Mucosa of rectum (tissue), 2 donors: ENCODE measurements at regions not wholly inside any gene's neighbourhood (a gene's known extent, or its start where the extent isn't known, plus 50 kb on each side); places are given as distances from the start of the nearest gene placed in this dataset.
A peak's percentile ranks its signal among the peaks of the same experiment; 100 is the strongest.

Source experiments
- H3K27ac ChIP-seq, 2 donors: one replicate each; pipeline ENCODE4 v1.7.0; 2013; ENCODE audit warnings: inconsistent platforms in 2 of 2, low read depth in 2 of 2, low read length in 2 of 2
- H3K27me3 ChIP-seq, 2 donors: one replicate each; pipeline ENCODE4 v1.7.0; 2013; ENCODE audit warnings: low read length in 2 of 2; ENCODE audit not compliant: control insufficient read depth in 2 of 2, insufficient read depth in 2 of 2
- H3K36me3 ChIP-seq, 2 donors: one replicate each; pipeline ENCODE4 v1.7.0; 2013; ENCODE audit warnings: low read length in 2 of 2; ENCODE audit not compliant: control insufficient read depth in 2 of 2, insufficient read depth in 2 of 2
- H3K4me1 ChIP-seq, 2 donors: one replicate each; pipeline ENCODE4 v1.7.0; 2013; ENCODE audit warnings: low read length in 2 of 2, mild to moderate bottlenecking in 1 of 2; ENCODE audit not compliant: control insufficient read depth in 2 of 2, insufficient read depth in 2 of 2
- H3K4me3 ChIP-seq, 2 donors: one replicate each; pipeline ENCODE4 v1.7.0; 2013; ENCODE audit warnings: low read length in 2 of 2
- H3K9ac ChIP-seq, 2 donors: one replicate each; pipeline ENCODE4 v1.7.0; 2013; ENCODE audit warnings: low read length in 2 of 2, low read depth in 1 of 2, mild to moderate bottlenecking in 1 of 2
- H3K9me3 ChIP-seq, 2 donors: one replicate each; pipeline ENCODE4 v1.7.0; 2013; ENCODE audit warnings: low read length in 2 of 2; ENCODE audit not compliant: control insufficient read depth in 2 of 2
- donor health status: healthy.
- donor health status: Normal muscosa, but diverticular disease.

- Histone ChIP-seq H3K36me3 (no peaks in the 10 kb centered on the region), H3K4me1 (peaks cover 0 to 10% of the 10 kb centered on the region in 2 donors), H3K27me3 (no peaks in the 10 kb centered on the region), H3K4me3 (no peak overlapping the region), H3K27ac (no peak overlapping the region), H3K9me3 (no peaks in the 10 kb centered on the region), H3K9ac (no peak overlapping the region)
Observed at GRCh38 chr7:46714904-46715303, 793.8 kb upstream of the IGFBP3 start.

GRCh38 chr7:46713868-46714596 is 793.0 kb upstream of the IGFBP3 start:
- Histone ChIP-seq H3K9me3 (no peaks in the 10 kb centered on the region), H3K9ac (no peak overlapping the region), H3K27ac (peak overlapping the region; percentile 25 to 66), H3K4me3 (no peak overlapping the region), H3K36me3 (no peaks in the 10 kb centered on the region), H3K4me1 (peaks cover 0 to 10% of the 10 kb centered on the region in 2 donors), H3K27me3 (no peaks in the 10 kb centered on the region)

- H3K36me3 ChIP-seq: no peaks in the 10 kb centered on the region
- no peaks in the 10 kb centered on the region for H3K9me3 ChIP-seq
- H3K9ac ChIP-seq: no peak overlapping the region
- no peaks in the 10 kb centered on the region for H3K27me3 ChIP-seq
- peaks cover 0 to 10% of the 10 kb centered on the region in 2 donors for H3K4me1 ChIP-seq
- no peak overlapping the region for H3K4me3 ChIP-seq
- no peak overlapping the region for H3K27ac ChIP-seq
Observed at GRCh38 chr7:46710927-46711326, 789.9 kb upstream of the IGFBP3 start.

- no peak overlapping the region for H3K27ac ChIP-seq
- no peaks in the 10 kb centered on the region for H3K27me3 ChIP-seq
- H3K4me1 ChIP-seq: no peaks in the 10 kb centered on the region
- H3K36me3 ChIP-seq: no peaks in the 10 kb centered on the region
- H3K9me3 ChIP-seq: no peaks in the 10 kb centered on the region
- H3K4me3 ChIP-seq: no peak overlapping the region
- no peak overlapping the region for H3K9ac ChIP-seq
Observed at GRCh38 chr7:46707973-46708372, 786.9 kb upstream of the IGFBP3 start.

- no peaks in the 10 kb centered on the region for H3K9me3 ChIP-seq
- no peak overlapping the region for H3K27ac ChIP-seq
- H3K27me3 ChIP-seq: no peaks in the 10 kb centered on the region
- no peak overlapping the region for H3K4me3 ChIP-seq
- no peaks in the 10 kb centered on the region for H3K36me3 ChIP-seq
- no peak overlapping the region for H3K9ac ChIP-seq
- no peaks in the 10 kb centered on the region for H3K4me1 ChIP-seq
Observed at GRCh38 chr7:46705386-46706255, 784.5 kb upstream of the IGFBP3 start.

- Histone ChIP-seq H3K9me3 (no peaks in the 10 kb centered on the region), H3K27ac (no peak overlapping the region), H3K27me3 (no peaks in the 10 kb centered on the region), H3K4me1 (no peaks in the 10 kb centered on the region), H3K36me3 (no peaks in the 10 kb centered on the region), H3K9ac (no peak overlapping the region), H3K4me3 (no peak overlapping the region)
Observed at GRCh38 chr7:46696741-46697140, 775.7 kb upstream of the IGFBP3 start.

- Histone ChIP-seq H3K36me3 (no peaks in the 10 kb centered on the region), H3K27ac (no peak overlapping the region), H3K4me1 (no peaks in the 10 kb centered on the region), H3K4me3 (no peak overlapping the region), H3K27me3 (no peaks in the 10 kb centered on the region), H3K9ac (no peak overlapping the region), H3K9me3 (no peaks in the 10 kb centered on the region)
Observed at GRCh38 chr7:46695051-46695708, 774.1 kb upstream of the IGFBP3 start.

GRCh38 chr7:46694058-46694457 is 773.0 kb upstream of the IGFBP3 start:
- no peaks in the 10 kb centered on the region for H3K36me3 ChIP-seq
- H3K27ac ChIP-seq: no peak overlapping the region
- H3K9me3 ChIP-seq: no peaks in the 10 kb centered on the region
- no peak overlapping the region for H3K4me3 ChIP-seq
- H3K27me3 ChIP-seq: no peaks in the 10 kb centered on the region
- H3K4me1 ChIP-seq: no peaks in the 10 kb centered on the region
- no peak overlapping the region for H3K9ac ChIP-seq

- Histone ChIP-seq H3K9ac (no peak overlapping the region), H3K27me3 (no peaks in the 10 kb centered on the region), H3K9me3 (no peaks in the 10 kb centered on the region), H3K4me1 (no peaks in the 10 kb centered on the region), H3K36me3 (no peaks in the 10 kb centered on the region), H3K4me3 (no peak overlapping the region), H3K27ac (no peak overlapping the region)
Observed at GRCh38 chr7:46687203-46687602, 766.1 kb upstream of the IGFBP3 start.

GRCh38 chr7:46685051-46685450 is 764.0 kb upstream of the IGFBP3 start:
- no peaks in the 10 kb centered on the region for H3K4me1 ChIP-seq
- no peak overlapping the region for H3K4me3 ChIP-seq
- no peaks in the 10 kb centered on the region for H3K9me3 ChIP-seq
- no peaks in the 10 kb centered on the region for H3K27me3 ChIP-seq
- no peak overlapping the region for H3K27ac ChIP-seq
- H3K36me3 ChIP-seq: no peaks in the 10 kb centered on the region
- H3K9ac ChIP-seq: no peak overlapping the region
